Astrocyte of the spinal cord (primary cell): ENCODE measurements at regions not wholly inside any gene's neighbourhood (a gene's known extent, or its start where the extent isn't known, plus 50 kb on each side); places are given as distances from the start of the nearest gene placed in this dataset.
"Not testable (repeated sequence)": the region's sequence is repeated elsewhere in the genome, so short reads cannot be mapped to it uniquely, and the experiment has no call there.

Source experiments
- DNase-seq: peaks from one replicate; pipeline ENCODE4 v3.0.0; 2011; ENCODE audit warnings: low read depth, low spot score
- H3K4me3 ChIP-seq: 2 replicates; pipeline ENCODE4 v1.5.1; 2011; ENCODE audit warnings: low read depth, mild to moderate bottlenecking, low read length, moderate library complexity
- CTCF ChIP-seq: IDR thresholded peaks from 2 replicates; pipeline ENCODE4 v1.5.1; 2012; ENCODE audit warnings: low read depth, mild to moderate bottlenecking, low read length, inconsistent platforms
- in situ Hi-C: cut with HindIII; loops from 2 replicates; pipeline ENCODE4 v1.10.0; 2017; ENCODE audit warnings: low sequenced_read_pairs

- DNase-seq = no peak
- TF ChIP-seq CTCF = no peak
- in situ Hi-C loops = no loop called here
Observed at GRCh38 chr1:70717656-70718055, 306.6 kb downstream of the CTH start.

GRCh38 chr1:70718086-70718630, 307.1 kb downstream of the CTH start:
- no peak for TF ChIP-seq CTCF
- no peak for DNase-seq
- H3K4me3 ChIP-seq = no peak overlapping the region
- in situ Hi-C loops = no loop called here

More at GRCh38 chr1:70717656-70718055, 306.6 kb downstream of the CTH start:
- no peak overlapping the region for H3K4me3 ChIP-seq

GRCh38 chr1:70719154-70719553, 308.1 kb downstream of the CTH start:
- in situ Hi-C loops = no loop called here
- no peak overlapping the region for H3K4me3 ChIP-seq
- DNase-seq = no peak
- TF ChIP-seq CTCF = no peak

GRCh38 chr1:70720109-70720508, 309.0 kb downstream of the CTH start:
- in situ Hi-C loops = no loop called here
- TF ChIP-seq CTCF = no peak
- H3K4me3 ChIP-seq = no peak overlapping the region
- no peak for DNase-seq

GRCh38 chr1:70720521-70720920, 309.5 kb downstream of the CTH start:
- H3K4me3 ChIP-seq = no peak overlapping the region
- no peak for DNase-seq
- TF ChIP-seq CTCF = no peak
- in situ Hi-C loops = no loop called here

GRCh38 chr1:70727886-70728489, 316.9 kb downstream of the CTH start:
- in situ Hi-C loops = no loop called here
- no peak overlapping the region for H3K4me3 ChIP-seq
- no peak for DNase-seq
- TF ChIP-seq CTCF = no peak

GRCh38 chr1:70736518-70736917, 311.1 kb downstream of the PTGER3 start:
- in situ Hi-C loops, DNase-seq, H3K4me3 ChIP-seq: not testable (repeated sequence)
